SK-N-MC (cell line): ENCODE measurements at regions not wholly inside any gene's neighbourhood (a gene's known extent, or its start where the extent isn't known, plus 50 kb on each side); places are given as distances from the start of the nearest gene placed in this dataset.

Source experiments
- DNase-seq: peaks from one replicate; pipeline ENCODE4 v3.0.0-alpha.2; 2011; ENCODE audit warnings: low read depth, low spot score
- H3K27ac ChIP-seq: fragments of 200-600 bp; sonication (generic); 2 replicates; pipeline ENCODE4 v1.5.1; 2016; ENCODE audit warnings: mixed run types
- H3K36me3 ChIP-seq: fragments of 200-600 bp; sonication (generic); 2 replicates; pipeline ENCODE4 v1.6.1; 2017; ENCODE audit warnings: antibody characterized with exemption, low read length, mixed read lengths; ENCODE audit not compliant: insufficient read depth
- H3K4me3 ChIP-seq: fragments of 200-600 bp; sonication (generic); 2 replicates; pipeline ENCODE4 v1.5.1; 2016
- H3K9ac ChIP-seq: fragments of 200-600 bp; sonication (generic); 2 replicates; pipeline ENCODE4 v1.8.0; 2017; ENCODE audit warnings: mixed run types, mixed read lengths; ENCODE audit not compliant: insufficient read length
- H3K9me3 ChIP-seq: fragments of 200-600 bp; sonication (generic); 2 replicates; pipeline ENCODE4 v1.6.1; 2017; ENCODE audit warnings: low read depth, mild to moderate bottlenecking, antibody characterized with exemption, low read length, moderate library complexity, mixed read lengths
- EZH2 ChIP-seq: fragments of 200-600 bp; sonication (generic); IDR thresholded peaks from one replicate; pipeline ENCODE4 v1.6.1; 2017; ENCODE audit warnings: antibody characterized with exemption
- FOXP2 ChIP-seq: optimal IDR thresholded peaks from 2 replicates; pipeline ENCODE3; 2011; ENCODE audit warnings: mild to moderate bottlenecking, moderate library complexity; ENCODE audit not compliant: insufficient read depth; ENCODE audit errors: extremely low read length, control extremely low read depth
- POLR2AphosphoS5 ChIP-seq: IDR thresholded peaks from 2 replicates; pipeline ENCODE4 v1.6.1; 2012; ENCODE audit warnings: mild to moderate bottlenecking, low read depth, low read length, borderline replicate concordance

DNA sequence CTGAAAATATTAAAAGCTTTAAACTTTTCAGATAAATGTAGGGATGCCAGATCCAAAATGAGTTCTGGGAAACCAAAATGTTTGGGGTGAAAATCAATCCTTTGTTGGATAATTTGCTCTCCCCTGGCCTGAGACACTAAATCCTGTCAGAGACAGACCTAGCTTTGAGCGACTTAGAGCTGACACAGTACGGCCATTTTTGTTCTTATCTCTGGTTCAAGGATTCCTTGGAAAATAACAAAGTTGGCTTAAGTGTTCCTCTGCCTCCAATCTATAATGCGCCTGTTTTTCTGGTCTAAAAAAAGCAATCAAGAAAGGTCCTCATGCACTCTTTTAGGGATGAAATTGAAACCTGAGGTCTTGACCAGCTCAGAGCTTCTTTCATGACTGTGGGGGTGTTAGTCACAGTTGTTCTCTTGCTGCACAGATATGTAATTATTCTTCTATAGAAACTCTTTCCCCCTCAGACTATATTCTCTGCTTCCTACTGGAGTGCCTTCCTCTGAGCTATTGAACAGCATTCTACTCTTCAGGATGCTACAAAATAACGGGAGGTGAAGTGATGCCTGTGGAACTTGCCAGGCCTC, 52.3 kb upstream of the EGLN3 start:
- no peak for TF ChIP-seq EZH2
- no peak for TF ChIP-seq POLR2AphosphoS5
- no peak for TF ChIP-seq FOXP2
- no peak for DNase-seq
- H3K36me3 ChIP-seq: no peaks in the 10 kb centered on the region
- no peak overlapping the region for H3K4me3 ChIP-seq
- no peaks in the 10 kb centered on the region for H3K9me3 ChIP-seq
- H3K9ac ChIP-seq: no peak overlapping the region
- no peak overlapping the region for H3K27ac ChIP-seq
